GM23338 (cell line): ENCODE measurements at regions not wholly inside any gene's neighbourhood (a gene's known extent, or its start where the extent isn't known, plus 50 kb on each side); places are given as distances from the start of the nearest gene placed in this dataset.

Experiments used
- ATAC-seq: fragments of 200-7000 bp; cut with Tn5 transposase; 3 replicates; pipeline ENCODE4 v1.9.1; 2020
- DNase-seq: peaks from one replicate; pipeline ENCODE4 v3.0.0-alpha.2; 2015; ENCODE audit warnings: low spot score
- H2AFZ ChIP-seq: fragments of 200-600 bp; sonication (generic); 2 replicates; pipeline ENCODE4 v1.8.0; 2016; ENCODE audit warnings: antibody characterized with exemption, mild to moderate bottlenecking, moderate library complexity
- H3F3A ChIP-seq: fragments of 200-600 bp; sonication (generic); replicated peaks from 2 replicates; pipeline ENCODE4 v1.8.0; 2017; ENCODE audit warnings: antibody characterized with exemption, mixed run types, low read depth
- H3K27ac ChIP-seq: fragments of 200-600 bp; sonication (generic); 2 replicates; pipeline ENCODE4 v1.6.1; 2016; ENCODE audit warnings: low read depth
- H3K27me3 ChIP-seq: fragments of 200-600 bp; sonication (generic); 2 replicates; pipeline ENCODE4 v1.8.0; 2016; ENCODE audit warnings: mild to moderate bottlenecking, mixed run types, moderate library complexity; ENCODE audit not compliant: insufficient read depth
- H3K36me3 ChIP-seq: fragments of 200-600 bp; sonication (generic); 2 replicates; pipeline ENCODE4 v1.8.0; 2016; ENCODE audit warnings: mild to moderate bottlenecking; ENCODE audit not compliant: insufficient read depth
- H3K4me1 ChIP-seq: fragments of 200-600 bp; sonication (generic); 2 replicates; pipeline ENCODE4 v1.8.0; 2016; ENCODE audit warnings: mild to moderate bottlenecking, moderate library complexity; ENCODE audit not compliant: insufficient read depth
- H3K4me2 ChIP-seq: fragments of 200-600 bp; sonication (generic); 2 replicates; pipeline ENCODE4 v1.7.1; 2017; ENCODE audit warnings: mixed run types
- H3K4me3 ChIP-seq: fragments of 200-600 bp; sonication (generic); 2 replicates; pipeline ENCODE4 v1.6.1; 2016; ENCODE audit warnings: mixed run types
- H3K79me2 ChIP-seq: fragments of 200-600 bp; sonication (generic); replicated peaks from 2 replicates; pipeline ENCODE4 v1.8.0; 2017; ENCODE audit warnings: mild to moderate bottlenecking; ENCODE audit not compliant: insufficient read depth
- H3K9me2 ChIP-seq: fragments of 200-600 bp; sonication (generic); 2 replicates; pipeline ENCODE4 v1.8.0; 2017; ENCODE audit not compliant: insufficient read depth
- H4K20me1 ChIP-seq: fragments of 200-600 bp; sonication (generic); replicated peaks from 2 replicates; pipeline ENCODE4 v1.8.0; 2017; ENCODE audit warnings: mild to moderate bottlenecking; ENCODE audit not compliant: insufficient read depth
- H3K27ac Mint-ChIP-seq: 2 replicates; pipeline ENCODE4 v1.8.0; 2020; ENCODE audit warnings: inconsistent platforms, mild to moderate bottlenecking, moderate library complexity, mixed read lengths
- H3K27me3 Mint-ChIP-seq: 3 replicates; pipeline ENCODE4 v1.8.0; 2022; ENCODE audit warnings: low read depth, mild to moderate bottlenecking, moderate library complexity, mixed read lengths, inconsistent platforms; ENCODE audit not compliant: insufficient read depth, poor library complexity
- H3K36me3 Mint-ChIP-seq: 3 replicates; pipeline ENCODE4 v1.8.0; 2021; ENCODE audit warnings: low read depth, mild to moderate bottlenecking, inconsistent platforms, moderate library complexity, mixed read lengths
- H3K4me1 Mint-ChIP-seq: 3 replicates; pipeline ENCODE4 v1.8.0; 2020; ENCODE audit warnings: mild to moderate bottlenecking, inconsistent platforms, mixed read lengths
- H3K4me3 Mint-ChIP-seq: 3 replicates; pipeline ENCODE4 v1.8.0; 2021; ENCODE audit warnings: moderate library complexity, mild to moderate bottlenecking, inconsistent platforms, mixed read lengths
- H3K9me3 Mint-ChIP-seq: 3 replicates; pipeline ENCODE4 v1.8.0; 2020; ENCODE audit warnings: moderate library complexity, mild to moderate bottlenecking, inconsistent platforms, mixed read lengths
- TF ChIP-seq, protein P1 (sequence below): IDR thresholded peaks from one replicate; pipeline ENCODE4 v1.6.1; 2018; ENCODE audit warnings: antibody characterized with exemption; ENCODE audit not compliant: unreplicated experiment
- TF ChIP-seq, protein P2 (sequence below): fragments of 250-450 bp; sonication (Bioruptor Pico); IDR thresholded peaks from 2 replicates; pipeline ENCODE4 v1.5.0; 2020; ENCODE audit warnings: mild to moderate bottlenecking, moderate library complexity

DNA sequence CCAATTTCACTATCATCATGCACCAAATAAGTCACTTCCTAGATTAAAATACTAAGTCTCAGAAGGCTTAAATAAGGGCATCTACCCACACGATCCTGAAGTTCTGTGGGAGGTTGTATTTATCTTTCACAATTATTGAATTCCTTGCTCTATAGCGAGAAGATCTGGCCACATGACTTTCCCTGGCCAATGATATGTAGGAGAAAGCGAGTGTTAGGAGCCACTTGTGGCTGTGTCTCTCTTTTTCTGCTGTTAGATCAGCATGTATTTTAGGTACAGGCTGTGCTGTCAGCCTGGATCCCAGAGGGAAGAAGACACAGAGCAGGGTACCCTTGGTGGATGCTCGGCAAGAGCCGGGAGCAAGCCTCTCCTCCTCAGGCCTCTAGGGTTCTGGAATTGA lies 131.3 kb upstream of the DPP6 start (continued):
- TF ChIP-seq, protein P1, sequence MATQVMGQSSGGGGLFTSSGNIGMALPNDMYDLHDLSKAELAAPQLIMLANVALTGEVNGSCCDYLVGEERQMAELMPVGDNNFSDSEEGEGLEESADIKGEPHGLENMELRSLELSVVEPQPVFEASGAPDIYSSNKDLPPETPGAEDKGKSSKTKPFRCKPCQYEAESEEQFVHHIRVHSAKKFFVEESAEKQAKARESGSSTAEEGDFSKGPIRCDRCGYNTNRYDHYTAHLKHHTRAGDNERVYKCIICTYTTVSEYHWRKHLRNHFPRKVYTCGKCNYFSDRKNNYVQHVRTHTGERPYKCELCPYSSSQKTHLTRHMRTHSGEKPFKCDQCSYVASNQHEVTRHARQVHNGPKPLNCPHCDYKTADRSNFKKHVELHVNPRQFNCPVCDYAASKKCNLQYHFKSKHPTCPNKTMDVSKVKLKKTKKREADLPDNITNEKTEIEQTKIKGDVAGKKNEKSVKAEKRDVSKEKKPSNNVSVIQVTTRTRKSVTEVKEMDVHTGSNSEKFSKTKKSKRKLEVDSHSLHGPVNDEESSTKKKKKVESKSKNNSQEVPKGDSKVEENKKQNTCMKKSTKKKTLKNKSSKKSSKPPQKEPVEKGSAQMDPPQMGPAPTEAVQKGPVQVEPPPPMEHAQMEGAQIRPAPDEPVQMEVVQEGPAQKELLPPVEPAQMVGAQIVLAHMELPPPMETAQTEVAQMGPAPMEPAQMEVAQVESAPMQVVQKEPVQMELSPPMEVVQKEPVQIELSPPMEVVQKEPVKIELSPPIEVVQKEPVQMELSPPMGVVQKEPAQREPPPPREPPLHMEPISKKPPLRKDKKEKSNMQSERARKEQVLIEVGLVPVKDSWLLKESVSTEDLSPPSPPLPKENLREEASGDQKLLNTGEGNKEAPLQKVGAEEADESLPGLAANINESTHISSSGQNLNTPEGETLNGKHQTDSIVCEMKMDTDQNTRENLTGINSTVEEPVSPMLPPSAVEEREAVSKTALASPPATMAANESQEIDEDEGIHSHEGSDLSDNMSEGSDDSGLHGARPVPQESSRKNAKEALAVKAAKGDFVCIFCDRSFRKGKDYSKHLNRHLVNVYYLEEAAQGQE = no peak

GRCh38 chr7:153921408-153921807 lies 130.8 kb upstream of the DPP6 start:
- H3K9me2 ChIP-seq = no peaks in the 10 kb centered on the region

More at GRCh38 chr7:153921408-153921807, 130.8 kb upstream of the DPP6 start:
- peaks cover 25% of the 10 kb centered on the region for H3K36me3 Mint-ChIP-seq
- no peak overlapping the region for H3K4me3 Mint-ChIP-seq
- Histone ChIP-seq H3F3A (no peaks in the 10 kb centered on the region), H3K27me3 (no peaks in the 10 kb centered on the region), H3K36me3 (peaks cover 3% of the 10 kb centered on the region; the same call in 1 of the 2 replicates), H4K20me1 (no peaks in the 10 kb centered on the region), H3K27ac (no peak overlapping the region), H3K79me2 (no peaks in the 10 kb centered on the region), H2AFZ (no peak overlapping the region), H3K4me3 (no peak overlapping the region), H3K4me1 (no peaks in the 10 kb centered on the region), H3K4me2 (no peak overlapping the region)
- peaks cover 7% of the 10 kb centered on the region for H3K27me3 Mint-ChIP-seq
- DNase-seq (no peak), ATAC-seq (no peak)
- TF ChIP-seq, protein P2, sequence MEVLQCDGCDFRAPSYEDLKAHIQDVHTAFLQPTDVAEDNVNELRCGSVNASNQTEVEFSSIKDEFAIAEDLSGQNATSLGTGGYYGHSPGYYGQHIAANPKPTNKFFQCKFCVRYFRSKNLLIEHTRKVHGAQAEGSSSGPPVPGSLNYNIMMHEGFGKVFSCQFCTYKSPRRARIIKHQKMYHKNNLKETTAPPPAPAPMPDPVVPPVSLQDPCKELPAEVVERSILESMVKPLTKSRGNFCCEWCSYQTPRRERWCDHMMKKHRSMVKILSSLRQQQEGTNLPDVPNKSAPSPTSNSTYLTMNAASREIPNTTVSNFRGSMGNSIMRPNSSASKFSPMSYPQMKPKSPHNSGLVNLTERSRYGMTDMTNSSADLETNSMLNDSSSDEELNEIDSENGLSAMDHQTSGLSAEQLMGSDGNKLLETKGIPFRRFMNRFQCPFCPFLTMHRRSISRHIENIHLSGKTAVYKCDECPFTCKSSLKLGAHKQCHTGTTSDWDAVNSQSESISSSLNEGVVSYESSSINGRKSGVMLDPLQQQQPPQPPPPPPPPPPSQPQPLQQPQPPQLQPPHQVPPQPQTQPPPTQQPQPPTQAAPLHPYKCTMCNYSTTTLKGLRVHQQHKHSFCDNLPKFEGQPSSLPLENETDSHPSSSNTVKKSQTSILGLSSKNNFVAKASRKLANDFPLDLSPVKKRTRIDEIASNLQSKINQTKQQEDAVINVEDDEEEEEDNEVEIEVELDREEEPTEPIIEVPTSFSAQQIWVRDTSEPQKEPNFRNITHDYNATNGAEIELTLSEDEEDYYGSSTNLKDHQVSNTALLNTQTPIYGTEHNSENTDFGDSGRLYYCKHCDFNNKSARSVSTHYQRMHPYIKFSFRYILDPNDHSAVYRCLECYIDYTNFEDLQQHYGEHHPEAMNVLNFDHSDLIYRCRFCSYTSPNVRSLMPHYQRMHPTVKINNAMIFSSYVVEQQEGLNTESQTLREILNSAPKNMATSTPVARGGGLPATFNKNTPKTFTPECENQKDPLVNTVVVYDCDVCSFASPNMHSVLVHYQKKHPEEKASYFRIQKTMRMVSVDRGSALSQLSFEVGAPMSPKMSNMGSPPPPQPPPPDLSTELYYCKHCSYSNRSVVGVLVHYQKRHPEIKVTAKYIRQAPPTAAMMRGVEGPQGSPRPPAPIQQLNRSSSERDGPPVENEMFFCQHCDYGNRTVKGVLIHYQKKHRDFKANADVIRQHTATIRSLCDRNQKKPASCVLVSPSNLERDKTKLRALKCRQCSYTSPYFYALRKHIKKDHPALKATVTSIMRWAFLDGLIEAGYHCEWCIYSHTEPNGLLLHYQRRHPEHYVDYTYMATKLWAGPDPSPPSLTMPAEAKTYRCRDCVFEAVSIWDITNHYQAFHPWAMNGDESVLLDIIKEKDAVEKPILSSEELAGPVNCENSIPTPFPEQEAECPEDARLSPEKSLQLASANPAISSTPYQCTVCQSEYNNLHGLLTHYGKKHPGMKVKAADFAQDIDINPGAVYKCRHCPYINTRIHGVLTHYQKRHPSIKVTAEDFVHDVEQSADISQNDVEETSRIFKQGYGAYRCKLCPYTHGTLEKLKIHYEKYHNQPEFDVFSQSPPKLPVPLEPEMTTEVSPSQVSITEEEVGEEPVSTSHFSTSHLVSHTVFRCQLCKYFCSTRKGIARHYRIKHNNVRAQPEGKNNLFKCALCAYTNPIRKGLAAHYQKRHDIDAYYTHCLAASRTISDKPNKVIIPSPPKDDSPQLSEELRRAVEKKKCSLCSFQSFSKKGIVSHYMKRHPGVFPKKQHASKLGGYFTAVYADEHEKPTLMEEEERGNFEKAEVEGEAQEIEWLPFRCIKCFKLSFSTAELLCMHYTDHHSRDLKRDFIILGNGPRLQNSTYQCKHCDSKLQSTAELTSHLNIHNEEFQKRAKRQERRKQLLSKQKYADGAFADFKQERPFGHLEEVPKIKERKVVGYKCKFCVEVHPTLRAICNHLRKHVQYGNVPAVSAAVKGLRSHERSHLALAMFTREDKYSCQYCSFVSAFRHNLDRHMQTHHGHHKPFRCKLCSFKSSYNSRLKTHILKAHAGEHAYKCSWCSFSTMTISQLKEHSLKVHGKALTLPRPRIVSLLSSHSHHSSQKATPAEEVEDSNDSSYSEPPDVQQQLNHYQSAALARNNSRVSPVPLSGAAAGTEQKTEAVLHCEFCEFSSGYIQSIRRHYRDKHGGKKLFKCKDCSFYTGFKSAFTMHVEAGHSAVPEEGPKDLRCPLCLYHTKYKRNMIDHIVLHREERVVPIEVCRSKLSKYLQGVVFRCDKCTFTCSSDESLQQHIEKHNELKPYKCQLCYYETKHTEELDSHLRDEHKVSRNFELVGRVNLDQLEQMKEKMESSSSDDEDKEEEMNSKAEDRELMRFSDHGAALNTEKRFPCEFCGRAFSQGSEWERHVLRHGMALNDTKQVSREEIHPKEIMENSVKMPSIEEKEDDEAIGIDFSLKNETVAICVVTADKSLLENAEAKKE (CRISPR knock-in tag) = no peak
- no peak overlapping the region for H3K27ac Mint-ChIP-seq
- H3K9me3 Mint-ChIP-seq = peaks cover 89% of the 10 kb centered on the region
- no peaks in the 10 kb centered on the region for H3K4me1 Mint-ChIP-seq
